Neuronal stem cell (in vitro differentiated cells): ENCODE measurements at regions not wholly inside any gene's neighbourhood (a gene's known extent, or its start where the extent isn't known, plus 50 kb on each side); places are given as distances from the start of the nearest gene placed in this dataset.
A peak's percentile ranks its signal among the peaks of the same experiment; 100 is the strongest.

ENCODE experiments used
- DNase-seq: peaks from one replicate; pipeline ENCODE4 v3.0.0-alpha.2; 2013; ENCODE audit warnings: low spot score
- H2AFZ ChIP-seq: one replicate; pipeline ENCODE4 v1.6.1; 2013; ENCODE audit warnings: mild to moderate bottlenecking, low read length, inconsistent platforms
- H2AK5ac ChIP-seq: 2 replicates; pipeline ENCODE4 v1.6.1; 2013; ENCODE audit warnings: low read depth, mild to moderate bottlenecking, inconsistent platforms, low read length, moderate library complexity, mixed read lengths
- H2BK120ac ChIP-seq: 2 replicates; pipeline ENCODE4 v1.6.1; 2013; ENCODE audit warnings: low read depth, mild to moderate bottlenecking, inconsistent platforms, low read length, moderate library complexity, mixed read lengths
- H2BK12ac ChIP-seq: one replicate; pipeline ENCODE4 v1.6.1; 2013; ENCODE audit warnings: low read length, inconsistent platforms
- H2BK15ac ChIP-seq: 2 replicates; pipeline ENCODE4 v1.6.1; 2013; ENCODE audit warnings: mild to moderate bottlenecking, low read length, inconsistent platforms, mixed read lengths
- H2BK5ac ChIP-seq: one replicate; pipeline ENCODE4 v1.6.1; 2013; ENCODE audit warnings: inconsistent platforms, mild to moderate bottlenecking, low read length, moderate library complexity
- H3K14ac ChIP-seq: one replicate; pipeline ENCODE4 v1.6.1; 2013; ENCODE audit warnings: low read length, inconsistent platforms
- H3K18ac ChIP-seq: 2 replicates; pipeline ENCODE4 v1.6.1; 2013; ENCODE audit warnings: low read length, inconsistent platforms
- H3K23ac ChIP-seq: 2 replicates; pipeline ENCODE4 v1.6.1; 2013; ENCODE audit warnings: low read depth, mild to moderate bottlenecking, mixed read lengths, low read length, inconsistent platforms; ENCODE audit not compliant: poor library complexity
- H3K27ac ChIP-seq: replicated peaks from 3 replicates; pipeline ENCODE4 v1.5.1; 2013; ENCODE audit warnings: low read length, inconsistent platforms
- H3K27me3 ChIP-seq, 3 experiments: 2 replicates each; pipeline ENCODE4 v1.6.1; 2013; ENCODE audit warnings: low read length in 3 of 3, mild to moderate bottlenecking in 2 of 3, inconsistent platforms in 1 of 3, low read depth in 1 of 3, mixed read lengths in 1 of 3, moderate library complexity in 1 of 3; ENCODE audit not compliant: control insufficient read depth in 3 of 3, insufficient read depth in 3 of 3
- H3K36me3 ChIP-seq, 2 donors: replicated peaks in 1 of 2; 2 replicates each; pipeline ENCODE4 v1.6.1; 2013; ENCODE audit warnings: low read length in 2 of 2; ENCODE audit not compliant: control insufficient read depth in 2 of 2, insufficient read depth in 2 of 2
- H3K4ac ChIP-seq: 2 replicates; pipeline ENCODE4 v1.6.1; 2013; ENCODE audit warnings: inconsistent platforms, mild to moderate bottlenecking, low read length, moderate library complexity
- H3K4me1 ChIP-seq, 2 donors: 1 replicate in 1 of 2; 2 replicates in 1 of 2; pipeline ENCODE4 v1.6.1; 2013; ENCODE audit warnings: low read length in 2 of 2, low read depth in 1 of 2; ENCODE audit not compliant: control insufficient read depth in 2 of 2, insufficient read depth in 1 of 2
- H3K4me2 ChIP-seq: one replicate; pipeline ENCODE4 v1.6.1; 2013; ENCODE audit warnings: mild to moderate bottlenecking, low read length, inconsistent platforms; ENCODE audit not compliant: insufficient read depth, poor library complexity, severe bottlenecking
- H3K4me3 ChIP-seq, 2 donors: 2 replicates each; pipeline ENCODE4 v1.5.1; 2013; ENCODE audit warnings: low read length in 2 of 2, mild to moderate bottlenecking in 2 of 2, inconsistent platforms in 1 of 2, moderate library complexity in 1 of 2
- H3K79me1 ChIP-seq: one replicate; pipeline ENCODE4 v1.6.1; 2013; ENCODE audit warnings: low read depth, mild to moderate bottlenecking, inconsistent platforms, low read length, moderate library complexity
- H3K9ac ChIP-seq: one replicate; pipeline ENCODE4 v1.6.1; 2013; ENCODE audit warnings: mild to moderate bottlenecking, low read depth, low read length, inconsistent platforms; ENCODE audit not compliant: poor library complexity
- H3K9me3 ChIP-seq, 2 donors: replicated peaks in 1 of 2; 2 replicates each; pipeline versions ENCODE3 to v1.6.1; 2013; ENCODE audit warnings: low read length in 2 of 2, mild to moderate bottlenecking in 2 of 2, inconsistent platforms in 1 of 2, low read depth in 1 of 2, mixed read lengths in 1 of 2, moderate library complexity in 1 of 2; ENCODE audit not compliant: control insufficient read depth in 2 of 2, insufficient read depth in 1 of 2
- H4K8ac ChIP-seq: one replicate; pipeline ENCODE4 v1.6.1; 2013; ENCODE audit warnings: low read depth, mild to moderate bottlenecking, inconsistent platforms, low read length, moderate library complexity
- H4K91ac ChIP-seq: one replicate; pipeline ENCODE4 v1.6.1; 2013; ENCODE audit warnings: low read length, low read depth, mild to moderate bottlenecking, inconsistent platforms; ENCODE audit not compliant: poor library complexity
- WGBS, 2 donors: extraction: QIAGEN DNeasy Blood & Tissue Kit; methylation state at CpG; one replicate each; pipeline ENCODE4 v1.1.7; 2013; ENCODE audit warnings: missing lambda C conversion rate in 2 of 2, mixed read lengths in 1 of 2; ENCODE audit not compliant: insufficient read length in 2 of 2, insufficient replicate concordance in 1 of 2; ENCODE audit errors: extremely low coverage in 2 of 2; 5-methylcytosine and 5-hydroxymethylcytosine counted together

- Histone ChIP-seq H3K27ac (no peak overlapping the region), H3K4me1 (peaks cover 0 to 10% of the 10 kb centered on the region in 2 donors), H3K9me3 (no peaks in the 10 kb centered on the region), H2BK15ac (no peak overlapping the region), H3K23ac (no peak overlapping the region), H2BK120ac (no peak overlapping the region), H3K9ac (no peak overlapping the region), H3K36me3 (no peaks in the 10 kb centered on the region), H2AK5ac (no peak overlapping the region), H3K27me3 (no peaks in the 10 kb centered on the region), H2AFZ (no peak overlapping the region), H3K79me1 (no peaks in the 10 kb centered on the region), H4K8ac (no peak overlapping the region), H2BK12ac (no peak overlapping the region), H2BK5ac (no peak overlapping the region), H3K4me2 (no peak overlapping the region), H3K14ac (no peak overlapping the region), H4K91ac (no peak overlapping the region), H3K4ac (no peak overlapping the region), H3K18ac (no peak overlapping the region), H3K4me3 (no peak overlapping the region)
- WGBS, 2 donors: no CpG with 5 or more reads among the region's 3 CpGs
- no peak for DNase-seq
These were observed 103.5 kb upstream of the LMO4 start for GRCh38 chr1:87225171-87225570.

GRCh38 chr1:87226341-87226760 is 102.3 kb upstream of the LMO4 start:
- Histone ChIP-seq H4K91ac (no peak overlapping the region), H2BK120ac (no peak overlapping the region), H3K18ac (peak overlapping the region; percentile 42), H2AK5ac (no peak overlapping the region), H3K9me3 (no peaks in the 10 kb centered on the region), H3K36me3 (no peaks in the 10 kb centered on the region), H3K14ac (no peak overlapping the region), H2BK15ac (no peak overlapping the region), H3K9ac (no peak overlapping the region), H3K4ac (no peak overlapping the region), H2BK5ac (no peak overlapping the region), H3K4me2 (no peak overlapping the region), H3K27me3 (no peaks in the 10 kb centered on the region), H3K23ac (no peak overlapping the region), H4K8ac (no peak overlapping the region), H2BK12ac (no peak overlapping the region), H3K4me1 (peaks cover 0 to 10% of the 10 kb centered on the region in 2 donors), H3K27ac (peak overlapping the region; percentile 2), H3K79me1 (no peaks in the 10 kb centered on the region), H2AFZ (peak overlapping the region; percentile 63), H3K4me3 (no peak overlapping the region)
- no CpG with 5 or more reads among the region's 8 CpGs for WGBS, 2 donors
- peak; percentile 9 for DNase-seq

- H2BK120ac ChIP-seq: no peak overlapping the region
- no CpG with 5 or more reads among the region's 3 CpGs for WGBS, 2 donors
- no peak for DNase-seq
- no peak overlapping the region for H2AFZ ChIP-seq
- peak overlapping the region; percentile 21 for H3K18ac ChIP-seq
- H3K27me3 ChIP-seq: no peaks in the 10 kb centered on the region
- no peak overlapping the region for H3K4me3 ChIP-seq
- no peak overlapping the region for H3K27ac ChIP-seq
- H2BK12ac ChIP-seq: no peak overlapping the region
- H2BK5ac ChIP-seq: no peak overlapping the region
- H3K9ac ChIP-seq: no peak overlapping the region
- H2AK5ac ChIP-seq: no peak overlapping the region
- no peak overlapping the region for H3K4ac ChIP-seq
- no peaks in the 10 kb centered on the region for H3K36me3 ChIP-seq
- H3K14ac ChIP-seq: no peak overlapping the region
- no peak overlapping the region for H2BK15ac ChIP-seq
- H4K91ac ChIP-seq: no peak overlapping the region
- H3K23ac ChIP-seq: no peak overlapping the region
- no peaks in the 10 kb centered on the region for H3K9me3 ChIP-seq
- H4K8ac ChIP-seq: no peak overlapping the region
- H3K4me1 ChIP-seq: peaks cover 0 to 10% of the 10 kb centered on the region in 2 donors
- H3K79me1 ChIP-seq: no peaks in the 10 kb centered on the region
- H3K4me2 ChIP-seq: no peak overlapping the region
These were observed 101.0 kb upstream of the LMO4 start for GRCh38 chr1:87227651-87228050.

- Histone ChIP-seq H2BK12ac (no peak overlapping the region), H3K27me3 (no peaks in the 10 kb centered on the region), H3K79me1 (no peaks in the 10 kb centered on the region), H3K27ac (no peak overlapping the region), H3K23ac (no peak overlapping the region), H3K36me3 (no peaks in the 10 kb centered on the region), H3K4me3 (no peak overlapping the region), H3K4ac (no peak overlapping the region), H3K4me1 (peaks cover 0 to 10% of the 10 kb centered on the region in 2 donors), H2BK5ac (no peak overlapping the region), H3K14ac (no peak overlapping the region), H2AFZ (no peak overlapping the region), H3K9ac (no peak overlapping the region), H2BK15ac (no peak overlapping the region), H3K9me3 (no peaks in the 10 kb centered on the region), H4K91ac (no peak overlapping the region), H4K8ac (no peak overlapping the region), H2BK120ac (no peak overlapping the region), H3K4me2 (no peak overlapping the region), H3K18ac (no peak overlapping the region), H2AK5ac (no peak overlapping the region)
- DNase-seq: no peak
- WGBS, 2 donors: no CpG with 5 or more reads among the region's 2 CpGs
These were observed 98.2 kb upstream of the LMO4 start for GRCh38 chr1:87230501-87230900.
